Gastrocnemius medialis (tissue), 4 donors: ENCODE measurements at regions not wholly inside any gene's neighbourhood (a gene's known extent, or its start where the extent isn't known, plus 50 kb on each side); places are given as distances from the start of the nearest gene placed in this dataset.

ENCODE experiments used
- CTCF ChIP-seq, 5 experiments: fragments of 450-650 bp in 3 of 5; fragments of 200-600 bp in 2 of 5; sonication (generic) in 2 of 5; IDR thresholded peaks in 4 of 5; conservative IDR thresholded peaks in 1 of 5; 1 replicate in 4 of 5; 2 replicates in 1 of 5; pipeline ENCODE4 v1.5.1; 2016 to 2019; ENCODE audit warnings: antibody characterized with exemption in 5 of 5, mild to moderate bottlenecking in 3 of 5, moderate library complexity in 3 of 5
- POLR2A ChIP-seq, 2 donors: fragments of 450-650 bp; IDR thresholded peaks; one replicate each; pipeline ENCODE4 v1.6.1; 2017; ENCODE audit warnings: antibody characterized with exemption in 2 of 2, mild to moderate bottlenecking in 2 of 2, moderate library complexity in 2 of 2

DNA sequence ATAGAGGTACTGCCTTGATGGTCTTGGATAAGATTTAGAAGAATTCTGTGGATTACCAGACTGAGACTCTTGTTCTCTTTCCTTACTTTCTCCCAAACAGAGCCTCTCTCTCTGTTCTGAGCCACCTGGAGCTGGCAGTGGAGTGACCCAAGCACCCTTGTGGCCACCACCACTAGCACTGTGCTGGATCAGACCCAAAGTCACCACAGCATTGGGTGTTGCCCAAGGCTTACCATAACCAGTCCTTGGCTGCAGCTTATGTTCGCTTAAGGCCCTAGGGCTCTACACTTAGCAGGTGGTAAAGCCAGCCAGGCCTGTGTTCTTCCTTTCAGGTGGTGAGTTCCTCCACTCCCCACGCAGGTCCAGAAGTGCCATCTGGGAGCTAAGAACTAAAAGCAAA lies 79.8 kb downstream of the SEM1 start:
- TF ChIP-seq POLR2A (IDR thresholded peaks at IDR 0.05) (no peak), CTCF (IDR thresholded peaks at IDR 0.05 in 4 of 5, conservative IDR thresholded peaks at IDR 0.05 in 1 of 5) (no peak)
